DND-41 (cell line): ENCODE measurements at regions not wholly inside any gene's neighbourhood (a gene's known extent, or its start where the extent isn't known, plus 50 kb on each side); places are given as distances from the start of the nearest gene placed in this dataset.

Experiments used
- CTCF ChIP-seq: IDR thresholded peaks from 2 replicates; pipeline ENCODE4 v1.5.1; 2012; ENCODE audit warnings: borderline replicate concordance, low read length, moderate library complexity, mild to moderate bottlenecking; ENCODE audit not compliant: poor library complexity, severe bottlenecking; ENCODE audit errors: extremely low read depth
- EZH2 ChIP-seq: IDR thresholded peaks from 3 replicates; pipeline ENCODE4 v1.6.1; 2012; ENCODE audit warnings: borderline replicate concordance, low read depth, mild to moderate bottlenecking, moderate library complexity, low read length, inconsistent platforms; ENCODE audit not compliant: severe bottlenecking

- TF ChIP-seq CTCF: no peak
- TF ChIP-seq EZH2: no peak
These were observed 482.1 kb downstream of the LIG4 start for GRCh38 chr13:107733276-107733675.
